Pons (tissue), 1 donor: ENCODE measurements at regions not wholly inside any gene's neighbourhood (a gene's known extent, or its start where the extent isn't known, plus 50 kb on each side); places are given as distances from the start of the nearest gene placed in this dataset.

ENCODE experiments used
- DNase-seq: peaks from one replicate; pipeline ENCODE4 v3.0.0-alpha.2; 2016; ENCODE audit warnings: low spot score

GRCh38 chr3:144141496-144141895, 169.9 kb downstream of the DIPK2A start:
- DNase-seq: no peak

- DNase-seq: no peak
Observed at GRCh38 chr3:144142151-144142840, 170.7 kb downstream of the DIPK2A start.

- DNase-seq: no peak
Observed at GRCh38 chr3:144148356-144148755, 176.7 kb downstream of the DIPK2A start.

- DNase-seq: no peak
Observed at GRCh38 chr3:144151983-144152382, 180.4 kb downstream of the DIPK2A start.

- no peak for DNase-seq
Observed at GRCh38 chr3:144160627-144161026, 189.0 kb downstream of the DIPK2A start.

GRCh38 chr3:144162042-144162441, 190.4 kb downstream of the DIPK2A start:
- DNase-seq: no peak

- no peak for DNase-seq
Observed at GRCh38 chr3:144164352-144164751, 192.7 kb downstream of the DIPK2A start.

GRCh38 chr3:144165482-144165881, 193.9 kb downstream of the DIPK2A start:
- no peak for DNase-seq

- DNase-seq: no peak
Observed at GRCh38 chr3:144167634-144168033, 196.0 kb downstream of the DIPK2A start.

GRCh38 chr3:144173491-144173890, 201.9 kb downstream of the DIPK2A start:
- no peak for DNase-seq

- no peak for DNase-seq
Observed at GRCh38 chr3:144175644-144176425, 204.2 kb downstream of the DIPK2A start.

GRCh38 chr3:144177649-144178048, 206.0 kb downstream of the DIPK2A start:
- no peak for DNase-seq

- DNase-seq: no peak
Observed at GRCh38 chr3:144178607-144179006, 207.0 kb downstream of the DIPK2A start.

- DNase-seq: no peak
Observed at GRCh38 chr3:144181062-144181461, 209.4 kb downstream of the DIPK2A start.

- DNase-seq: no peak
Observed at GRCh38 chr3:144182501-144182900, 210.9 kb downstream of the DIPK2A start.

- no peak for DNase-seq
Observed at GRCh38 chr3:144185276-144185675, 213.7 kb downstream of the DIPK2A start.

GRCh38 chr3:144187531-144188210, 216.0 kb downstream of the DIPK2A start:
- no peak for DNase-seq

GRCh38 chr3:144189044-144189443, 217.4 kb downstream of the DIPK2A start:
- DNase-seq: no peak

- no peak for DNase-seq
Observed at GRCh38 chr3:144197116-144197515, 225.5 kb downstream of the DIPK2A start.

- DNase-seq: no peak
Observed at GRCh38 chr3:144197582-144197981, 226.0 kb downstream of the DIPK2A start.

- DNase-seq: no peak
Observed at GRCh38 chr3:144200004-144200403, 228.4 kb downstream of the DIPK2A start.

- no peak for DNase-seq
Observed at GRCh38 chr3:144200466-144200865, 228.8 kb downstream of the DIPK2A start.

- DNase-seq: no peak
Observed at GRCh38 chr3:144221761-144222160, 250.1 kb downstream of the DIPK2A start.
